IMR-90 (cell line): ENCODE measurements at regions not wholly inside any gene's neighbourhood (a gene's known extent, or its start where the extent isn't known, plus 50 kb on each side); places are given as distances from the start of the nearest gene placed in this dataset.

Experiments used
- ATAC-seq: fragments of 200-7000 bp; cut with Tn5 transposase; 2 replicates; pipeline ENCODE4 v1.9.1; 2020; ENCODE audit warnings: low read depth, mild to moderate bottlenecking, moderate library complexity
- BruUV-seq: library from RNA; stranded (reverse); fragments of 400-500 nt; replicated peaks from 2 replicates; lab custom pipeline; 2021; lab: Mats Ljungman, UMichigan
- CTCF ChIA-PET: fragments of 300-600 bp; formaldehyde crosslinking; extraction: SDS; loops from one replicate; lab custom pipeline; 2021; ENCODE audit warnings: antibody characterized with exemption; lab: Yijun Ruan, JAX
- POLR2A ChIA-PET: fragments of 300-600 bp; sonication (Branson Sonifier 250); formaldehyde crosslinking; loops from one replicate; lab custom pipeline; 2022; ENCODE audit warnings: antibody characterized with exemption; ENCODE audit not compliant: unreplicated experiment; lab: Charles Lee
- DNase-seq: peaks from one replicate; pipeline ENCODE4 v3.0.0; 2013
- H2AFZ ChIP-seq: replicated peaks from 2 replicates; pipeline ENCODE3; 2013; ENCODE audit warnings: low read length, mild to moderate bottlenecking; ENCODE audit not compliant: poor library complexity
- H2AK5ac ChIP-seq: 2 replicates; pipeline ENCODE4 v1.6.1; 2013; ENCODE audit warnings: low read depth, low read length, inconsistent platforms
- H2AK9ac ChIP-seq: replicated peaks from 2 replicates; pipeline ENCODE3; 2013; ENCODE audit warnings: mild to moderate bottlenecking, low read depth, low read length, moderate library complexity; ENCODE audit not compliant: poor library complexity
- H2BK120ac ChIP-seq: 2 replicates; pipeline ENCODE4 v1.6.1; 2013; ENCODE audit warnings: low read depth, low read length, inconsistent platforms
- H2BK15ac ChIP-seq: 3 replicates; pipeline ENCODE4 v1.6.1; 2013; ENCODE audit warnings: low read depth, low read length, inconsistent platforms
- H2BK20ac ChIP-seq: 2 replicates; pipeline ENCODE4 v1.6.1; 2013; ENCODE audit warnings: low read depth, mild to moderate bottlenecking, inconsistent platforms, low read length, moderate library complexity
- H2BK5ac ChIP-seq: 2 replicates; pipeline ENCODE4 v1.6.1; 2013; ENCODE audit warnings: mild to moderate bottlenecking, low read depth, low read length, inconsistent platforms; ENCODE audit not compliant: poor library complexity, severe bottlenecking
- H3K14ac ChIP-seq: replicated peaks from 2 replicates; pipeline ENCODE4 v1.6.1; 2013; ENCODE audit warnings: low read depth, low read length, inconsistent platforms
- H3K18ac ChIP-seq: 2 replicates; pipeline ENCODE4 v1.6.1; 2013; ENCODE audit warnings: low read depth, low read length, control low read depth
- H3K23ac ChIP-seq: 2 replicates; pipeline ENCODE4 v1.6.1; 2013; ENCODE audit warnings: low read depth, low read length, inconsistent platforms
- H3K27ac ChIP-seq: 2 replicates; pipeline ENCODE4 v1.5.1; 2013; ENCODE audit warnings: mild to moderate bottlenecking, control low read depth, low read length; ENCODE audit not compliant: insufficient read depth
- H3K27me3 ChIP-seq: 2 replicates; pipeline ENCODE4 v1.6.1; 2013; ENCODE audit warnings: low read length; ENCODE audit not compliant: control insufficient read depth, insufficient read depth
- H3K36me3 ChIP-seq: 2 replicates; pipeline ENCODE4 v1.6.1; 2013; ENCODE audit warnings: low read length, mixed read lengths; ENCODE audit not compliant: control insufficient read depth, insufficient read depth
- H3K4ac ChIP-seq: 2 replicates; pipeline ENCODE4 v1.6.1; 2013; ENCODE audit warnings: low read depth, low read length, inconsistent platforms
- H3K4me1 ChIP-seq: 2 replicates; pipeline ENCODE4 v1.6.1; 2013; ENCODE audit warnings: low read length, mixed read lengths; ENCODE audit not compliant: control insufficient read depth, insufficient read depth
- H3K4me2 ChIP-seq: 2 replicates; pipeline ENCODE4 v1.6.1; 2013; ENCODE audit warnings: low read depth, mild to moderate bottlenecking, control low read depth, low read length, moderate library complexity
- H3K4me3 ChIP-seq: 2 replicates; pipeline ENCODE4 v1.5.1; 2013; ENCODE audit warnings: low read depth, mild to moderate bottlenecking, control low read depth, low read length, moderate library complexity; ENCODE audit not compliant: insufficient read depth
- H3K56ac ChIP-seq: 2 replicates; pipeline ENCODE4 v1.6.1; 2013; ENCODE audit warnings: low read length, inconsistent platforms; ENCODE audit not compliant: insufficient read depth; ENCODE audit errors: extremely low read depth
- H3K79me1 ChIP-seq, 2 experiments: 2 replicates each; pipeline ENCODE4 v1.6.1; 2013; ENCODE audit warnings: low read length in 2 of 2, inconsistent platforms in 1 of 2, low read depth in 1 of 2
- H3K9ac ChIP-seq: 2 replicates; pipeline ENCODE4 v1.6.1; 2013; ENCODE audit warnings: low read depth, low read length, control low read depth
- H3K9me1 ChIP-seq: 2 replicates; pipeline ENCODE4 v1.6.1; 2013; ENCODE audit warnings: low read length, inconsistent platforms; ENCODE audit not compliant: insufficient read depth
- H3K9me3 ChIP-seq: 2 replicates; pipeline ENCODE4 v1.6.1; 2013; ENCODE audit warnings: low read length; ENCODE audit not compliant: control insufficient read depth, insufficient read depth
- H4K20me1 ChIP-seq: 2 replicates; pipeline ENCODE4 v1.6.1; 2013; ENCODE audit warnings: low read length, inconsistent platforms; ENCODE audit not compliant: insufficient read depth
- H4K5ac ChIP-seq: 2 replicates; pipeline ENCODE4 v1.6.1; 2013; ENCODE audit warnings: mild to moderate bottlenecking, low read depth, low read length, control low read depth
- H4K8ac ChIP-seq, 2 experiments: 2 replicates each; pipeline ENCODE4 v1.6.1; 2013; ENCODE audit warnings: low read depth in 2 of 2, low read length in 2 of 2, control low read depth in 1 of 2, inconsistent platforms in 1 of 2
- H4K91ac ChIP-seq: 2 replicates; pipeline ENCODE4 v1.6.1; 2013; ENCODE audit warnings: low read depth, low read length, inconsistent platforms; ENCODE audit not compliant: insufficient read depth
- CTCF ChIP-seq: conservative IDR thresholded peaks from 2 replicates; pipeline ENCODE4 v1.5.1; 2012; ENCODE audit warnings: mild to moderate bottlenecking, low read depth, low read length, improper control_type of control experiment
- ELK1 ChIP-seq: fragments of 150-350 bp; IDR thresholded peaks from 2 replicates; pipeline ENCODE4 v1.6.1; 2016; ENCODE audit warnings: low read depth, mild to moderate bottlenecking, low read length, moderate library complexity, borderline replicate concordance
- NFE2L2 ChIP-seq: fragments of 150-350 bp; IDR thresholded peaks from 2 replicates; pipeline ENCODE4 v1.6.1; 2016; ENCODE audit warnings: low read depth, mild to moderate bottlenecking, low read length
- POLR2A ChIP-seq: IDR thresholded peaks from 2 replicates; pipeline ENCODE4 v1.6.1; 2012; ENCODE audit warnings: mild to moderate bottlenecking, low read depth, low read length
- RAD21 ChIP-seq: IDR thresholded peaks from 2 replicates; pipeline ENCODE4 v1.6.1; 2012; ENCODE audit warnings: low read length, improper control_type of control experiment
- WGBS, 2 experiments: methylation state at CpG; one replicate each; pipeline versions ENCODE4 v1.1.5 to v1.1.7; 2013; ENCODE audit warnings: missing lambda C conversion rate in 2 of 2; ENCODE audit not compliant: insufficient read length in 1 of 2; ENCODE audit errors: extremely low coverage in 2 of 2; 5-methylcytosine and 5-hydroxymethylcytosine counted together
- dilution Hi-C: fragments of 300-500 bp; cut with HindIII; formaldehyde crosslinking; loops from one replicate; pipeline ENCODE4 v1.14.3; 2018; ENCODE audit warnings: low sequenced_read_pairs; ENCODE audit not compliant: unreplicated experiment
- in situ Hi-C: fragments of 300-500 bp; cut with MboI; formaldehyde crosslinking; loops from 3 replicates; pipeline ENCODE4 v1.14.3; 2019; ENCODE audit warnings: low sequenced_read_pairs, inconsistent platforms, mixed read lengths
- intact Hi-C: fragments of 100-400 bp; cut with micrococcal nuclease; formaldehyde crosslinking; loops from 2 replicates; pipeline ENCODE4 v1.10.0; 2022

DNA sequence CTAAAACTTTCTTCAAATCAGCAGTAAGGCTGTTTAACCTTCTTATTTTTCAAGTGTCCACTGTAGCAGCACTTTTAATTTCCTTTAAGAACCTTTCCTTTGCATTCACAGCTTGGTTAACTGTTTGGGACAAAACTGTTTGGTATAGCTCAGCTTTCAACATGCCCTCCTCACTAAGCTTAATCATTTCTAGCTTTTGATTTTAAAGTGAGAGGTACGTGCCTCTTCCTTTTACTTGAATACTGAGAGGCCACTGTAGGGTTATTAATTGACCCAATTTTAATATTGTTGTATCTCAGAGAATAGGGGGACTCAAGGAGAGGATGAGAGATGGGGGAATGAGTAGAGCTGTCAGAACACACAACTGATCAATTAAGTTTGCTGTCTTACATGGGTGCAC lies 129.5 kb upstream of the MMS22L start:
- Histone ChIP-seq H4K91ac (no peak overlapping the region), H3K4me1 (no peaks in the 10 kb centered on the region), H2BK120ac (no peak overlapping the region), H3K18ac (no peak overlapping the region), H3K9ac (no peak overlapping the region), H2BK20ac (no peak overlapping the region), H3K36me3 (no peaks in the 10 kb centered on the region), H3K9me3 (no peaks in the 10 kb centered on the region), H3K4me3 (no peak overlapping the region), H3K4me2 (no peak overlapping the region), H2AFZ (no peak overlapping the region), H3K79me1 (no peaks in the 10 kb centered on the region), H3K56ac (no peak overlapping the region), H4K20me1 (no peaks in the 10 kb centered on the region), H3K4ac (no peak overlapping the region), H2AK9ac (no peak overlapping the region), H3K9me1 (no peaks in the 10 kb centered on the region), H3K27me3 (no peaks in the 10 kb centered on the region), H3K27ac (no peak overlapping the region), H4K5ac (no peak overlapping the region), H2AK5ac (no peak overlapping the region), H2BK15ac (no peak overlapping the region), H2BK5ac (no peak overlapping the region), H3K23ac (no peak overlapping the region), H3K14ac (no peak overlapping the region), H4K8ac (no peak overlapping the region)
- no peak for ATAC-seq
- CTCF ChIA-PET = no interaction called here
- DNase-seq = no peak
- dilution Hi-C loops = no loop called here
- BruUV-seq = no TSS peak
- TF ChIP-seq ELK1 (no peak), CTCF (no peak), RAD21 (no peak), NFE2L2 (no peak), POLR2A (no peak)
- intact Hi-C loops = no loop called here
- in situ Hi-C loops = no loop called here
- POLR2A ChIA-PET = interaction anchor here (0.6 kb wide), 1 partner anchor 16 kb away, joined by 4 read pairs; no protein-coding TSS in a partner anchor
- WGBS, 2 experiments = no CpG with 5 or more reads among the region's 1 CpG
